Progenitor cell of endocrine pancreas (in vitro differentiated cells): ENCODE measurements at regions not wholly inside any gene's neighbourhood (a gene's known extent, or its start where the extent isn't known, plus 50 kb on each side); places are given as distances from the start of the nearest gene placed in this dataset.

Experiments
- DNase-seq: peaks from one replicate; pipeline ENCODE4 v3.0.0; 2021; ENCODE audit warnings: low spot score; ENCODE audit not compliant: unreplicated experiment
- H3K27ac Mint-ChIP-seq: 2 replicates; pipeline ENCODE4 v1.8.0; 2021; ENCODE audit warnings: mild to moderate bottlenecking, moderate library complexity, mixed read lengths
- H3K27me3 Mint-ChIP-seq: 2 replicates; pipeline ENCODE4 v1.8.0; 2021; ENCODE audit warnings: mixed read lengths
- H3K36me3 Mint-ChIP-seq: 2 replicates; pipeline ENCODE4 v1.8.0; 2022; ENCODE audit warnings: mixed read lengths; ENCODE audit not compliant: insufficient read depth
- H3K4me1 Mint-ChIP-seq: 2 replicates; pipeline ENCODE4 v1.8.0; 2021; ENCODE audit warnings: low read depth, mixed read lengths
- H3K4me3 Mint-ChIP-seq: 2 replicates; pipeline ENCODE4 v1.8.0; 2021; ENCODE audit warnings: low read depth, mild to moderate bottlenecking, moderate library complexity, mixed read lengths
- H3K9me3 Mint-ChIP-seq: 2 replicates; pipeline ENCODE4 v1.8.0; 2021; ENCODE audit warnings: low read depth, mixed read lengths
- TF ChIP-seq, protein P1 (sequence below): fragments of 200-600 bp; sonication (generic); IDR thresholded peaks from one replicate; pipeline ENCODE4 v1.5.0; 2021; ENCODE audit warnings: antibody characterized with exemption, mild to moderate bottlenecking; ENCODE audit not compliant: unreplicated experiment

- TF ChIP-seq, protein P1, sequence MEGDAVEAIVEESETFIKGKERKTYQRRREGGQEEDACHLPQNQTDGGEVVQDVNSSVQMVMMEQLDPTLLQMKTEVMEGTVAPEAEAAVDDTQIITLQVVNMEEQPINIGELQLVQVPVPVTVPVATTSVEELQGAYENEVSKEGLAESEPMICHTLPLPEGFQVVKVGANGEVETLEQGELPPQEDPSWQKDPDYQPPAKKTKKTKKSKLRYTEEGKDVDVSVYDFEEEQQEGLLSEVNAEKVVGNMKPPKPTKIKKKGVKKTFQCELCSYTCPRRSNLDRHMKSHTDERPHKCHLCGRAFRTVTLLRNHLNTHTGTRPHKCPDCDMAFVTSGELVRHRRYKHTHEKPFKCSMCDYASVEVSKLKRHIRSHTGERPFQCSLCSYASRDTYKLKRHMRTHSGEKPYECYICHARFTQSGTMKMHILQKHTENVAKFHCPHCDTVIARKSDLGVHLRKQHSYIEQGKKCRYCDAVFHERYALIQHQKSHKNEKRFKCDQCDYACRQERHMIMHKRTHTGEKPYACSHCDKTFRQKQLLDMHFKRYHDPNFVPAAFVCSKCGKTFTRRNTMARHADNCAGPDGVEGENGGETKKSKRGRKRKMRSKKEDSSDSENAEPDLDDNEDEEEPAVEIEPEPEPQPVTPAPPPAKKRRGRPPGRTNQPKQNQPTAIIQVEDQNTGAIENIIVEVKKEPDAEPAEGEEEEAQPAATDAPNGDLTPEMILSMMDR: no peak
- no peaks in the 10 kb centered on the region for H3K36me3 Mint-ChIP-seq
- no peaks in the 10 kb centered on the region for H3K4me1 Mint-ChIP-seq
These were observed 362.8 kb downstream of the INHBA start for GRCh38 chr7:41339913-41340676.

DNA sequence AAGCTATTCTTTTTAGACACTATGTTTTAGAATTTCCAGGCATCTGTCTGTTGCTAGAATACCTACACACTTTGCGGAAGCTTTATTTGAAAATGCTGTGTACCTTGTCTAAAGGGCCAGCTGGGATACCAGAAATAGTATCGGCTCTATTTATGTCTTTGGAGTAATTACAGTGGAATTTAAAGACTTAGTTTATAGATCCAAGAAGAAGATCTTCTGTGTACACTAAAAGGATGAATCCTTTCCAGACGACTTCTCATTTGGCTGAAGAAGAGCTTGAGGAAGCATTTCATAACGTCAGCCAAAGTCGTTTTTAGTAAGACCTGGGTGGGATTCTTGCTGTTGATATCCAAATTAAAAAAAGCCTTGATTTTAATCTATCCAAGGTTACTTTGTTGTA, 365.9 kb downstream of the INHBA start:
- H3K4me1 Mint-ChIP-seq: no peaks in the 10 kb centered on the region
- no peaks in the 10 kb centered on the region for H3K9me3 Mint-ChIP-seq
- H3K27me3 Mint-ChIP-seq: no peaks in the 10 kb centered on the region
- TF ChIP-seq, protein P1: no peak
- H3K4me3 Mint-ChIP-seq: no peak overlapping the region
- H3K27ac Mint-ChIP-seq: no peak overlapping the region
- H3K36me3 Mint-ChIP-seq: no peaks in the 10 kb centered on the region
- DNase-seq: no peak

More at GRCh38 chr7:41339913-41340676, 362.8 kb downstream of the INHBA start:
- H3K27me3 Mint-ChIP-seq: no peaks in the 10 kb centered on the region
- H3K9me3 Mint-ChIP-seq: no peaks in the 10 kb centered on the region
- no peak overlapping the region for H3K4me3 Mint-ChIP-seq
- no peak overlapping the region for H3K27ac Mint-ChIP-seq
- no peak for DNase-seq

DNA sequence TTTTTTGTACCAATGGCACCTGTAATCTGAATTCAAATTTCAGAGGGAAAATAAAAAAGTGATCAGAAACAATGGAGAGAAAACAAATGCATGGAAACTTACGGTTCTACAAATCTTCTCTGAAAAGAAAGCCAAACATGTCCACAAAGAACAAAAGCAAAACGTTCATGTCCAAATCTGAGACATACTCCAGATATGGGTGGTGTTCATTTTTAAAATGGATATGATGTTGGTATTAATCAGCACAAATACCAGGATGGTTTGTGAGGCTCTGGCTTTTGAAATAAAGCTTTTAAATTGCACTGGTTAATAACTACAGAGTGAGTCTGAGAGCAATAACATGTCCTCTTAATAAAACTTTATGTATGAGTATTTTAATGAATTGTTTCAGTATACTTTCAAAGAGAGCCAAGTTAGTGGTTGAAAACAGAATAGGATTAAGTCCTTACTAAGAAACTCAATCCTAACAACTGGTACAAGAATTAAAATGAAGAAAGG, 366.4 kb downstream of the INHBA start:
- Mint-ChIP-seq H3K4me3 (no peak overlapping the region), H3K9me3 (no peaks in the 10 kb centered on the region), H3K36me3 (no peaks in the 10 kb centered on the region), H3K27me3 (no peaks in the 10 kb centered on the region), H3K4me1 (no peaks in the 10 kb centered on the region), H3K27ac (no peak overlapping the region)
- DNase-seq: no peak
- TF ChIP-seq, protein P1: no peak

- TF ChIP-seq, protein P1: no peak
- DNase-seq: no peak
- Mint-ChIP-seq H3K27me3 (no peaks in the 10 kb centered on the region), H3K4me3 (no peak overlapping the region), H3K4me1 (no peaks in the 10 kb centered on the region), H3K27ac (no peak overlapping the region), H3K36me3 (no peaks in the 10 kb centered on the region), H3K9me3 (no peaks in the 10 kb centered on the region)
These were observed 368.6 kb downstream of the INHBA start for GRCh38 chr7:41334071-41334862.

DNA sequence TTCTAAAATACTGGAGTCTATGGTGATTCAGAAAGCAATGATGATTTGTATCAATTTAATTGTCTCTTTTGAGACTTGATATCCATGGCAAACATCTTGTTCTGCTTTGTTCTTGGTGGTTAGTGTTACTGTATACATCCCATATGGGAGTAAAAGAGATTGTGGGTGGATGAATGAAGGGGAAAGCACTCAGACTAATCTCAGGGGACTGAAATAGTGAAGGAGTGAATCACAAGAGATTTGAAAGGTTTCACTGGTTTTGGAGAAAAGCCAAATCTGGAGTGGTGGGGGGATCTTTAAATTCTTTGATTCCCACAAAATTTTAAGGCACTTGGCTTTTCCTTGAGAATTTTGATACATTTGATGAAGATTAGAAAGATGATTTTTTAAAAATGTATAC, 369.4 kb downstream of the INHBA start:
- Mint-ChIP-seq H3K27ac (no peak overlapping the region), H3K4me3 (no peak overlapping the region), H3K9me3 (no peaks in the 10 kb centered on the region), H3K27me3 (no peaks in the 10 kb centered on the region), H3K4me1 (no peaks in the 10 kb centered on the region), H3K36me3 (no peaks in the 10 kb centered on the region)
- TF ChIP-seq, protein P1: no peak
- DNase-seq: no peak
